ENCODE measurements at regions not wholly inside any gene's neighbourhood (a gene's known extent, or its start where the extent isn't known, plus 50 kb on each side); places are given as distances from the start of the nearest gene placed in this dataset.

- no peak for DNase-seq (ENCODE audit: low read depth in 2 of 2, low spot score in 1 of 2)
These were observed 348.7 kb downstream of the SMOC2 start for GRCh38 chr6:168789699-168790098.

GRCh38 chr6:168785720-168786511 is 344.9 kb downstream of the SMOC2 start:
- DNase-seq (ENCODE audit: low read depth in 2 of 2, low spot score in 1 of 2): no peak

- DNase-seq (ENCODE audit: low read depth in 2 of 2, low spot score in 1 of 2): no peak
These were observed 343.4 kb downstream of the SMOC2 start for GRCh38 chr6:168784426-168784825.

- DNase-seq (ENCODE audit: low read depth in 2 of 2, low spot score in 1 of 2): no peak
These were observed 342.7 kb downstream of the SMOC2 start for GRCh38 chr6:168783720-168784119.

- no peak for DNase-seq (ENCODE audit: low read depth in 2 of 2, low spot score in 1 of 2)
These were observed 341.3 kb downstream of the SMOC2 start for GRCh38 chr6:168782187-168782751.

- no peak for DNase-seq (ENCODE audit: low read depth in 2 of 2, low spot score in 1 of 2)
These were observed 337.2 kb downstream of the SMOC2 start for GRCh38 chr6:168778201-168778600.

- DNase-seq (ENCODE audit: low read depth in 2 of 2, low spot score in 1 of 2): no peak
These were observed 333.4 kb downstream of the SMOC2 start for GRCh38 chr6:168774381-168774780.

GRCh38 chr6:168773788-168774187 is 332.8 kb downstream of the SMOC2 start:
- DNase-seq (ENCODE audit: low read depth in 2 of 2, low spot score in 1 of 2): no peak

- DNase-seq (ENCODE audit: low read depth in 2 of 2, low spot score in 1 of 2): no peak
These were observed 324.8 kb downstream of the SMOC2 start for GRCh38 chr6:168765752-168766151.

GRCh38 chr6:168756009-168756634 is 315.1 kb downstream of the SMOC2 start:
- DNase-seq (ENCODE audit: low read depth in 2 of 2, low spot score in 1 of 2): no peak

GRCh38 chr6:168746643-168747042 is 305.7 kb downstream of the SMOC2 start:
- DNase-seq (ENCODE audit: low read depth in 2 of 2, low spot score in 1 of 2): no peak

- DNase-seq (ENCODE audit: low read depth in 2 of 2, low spot score in 1 of 2): no peak
These were observed 305.0 kb downstream of the SMOC2 start for GRCh38 chr6:168746013-168746412.

- no peak for DNase-seq (ENCODE audit: low read depth in 2 of 2, low spot score in 1 of 2)
These were observed 303.9 kb downstream of the SMOC2 start for GRCh38 chr6:168744861-168745260.

GRCh38 chr6:168741942-168742782 is 301.2 kb downstream of the SMOC2 start:
- no peak for DNase-seq (ENCODE audit: low read depth in 2 of 2, low spot score in 1 of 2)

- no peak for DNase-seq (ENCODE audit: low read depth in 2 of 2, low spot score in 1 of 2)
These were observed 300.3 kb downstream of the SMOC2 start for GRCh38 chr6:168741305-168741704.

- no peak for DNase-seq (ENCODE audit: low read depth in 2 of 2, low spot score in 1 of 2)
These were observed 298.4 kb downstream of the SMOC2 start for GRCh38 chr6:168739381-168739780.

- DNase-seq (ENCODE audit: low read depth in 2 of 2, low spot score in 1 of 2): no peak
These were observed 296.5 kb downstream of the SMOC2 start for GRCh38 chr6:168737481-168737880.

- DNase-seq (ENCODE audit: low read depth in 2 of 2, low spot score in 1 of 2): no peak
These were observed 296.0 kb downstream of the SMOC2 start for GRCh38 chr6:168737014-168737413.

- no peak for DNase-seq (ENCODE audit: low read depth in 2 of 2, low spot score in 1 of 2)
These were observed 295.1 kb downstream of the SMOC2 start for GRCh38 chr6:168736039-168736438.

GRCh38 chr6:168735268-168735949 is 294.4 kb downstream of the SMOC2 start:
- no peak for DNase-seq (ENCODE audit: low read depth in 2 of 2, low spot score in 1 of 2)

GRCh38 chr6:168734523-168734922 is 293.5 kb downstream of the SMOC2 start:
- DNase-seq (ENCODE audit: low read depth in 2 of 2, low spot score in 1 of 2): no peak

Measured in stimulated activated CD8-positive, alpha-beta memory T cell treated with anti-CD3 and anti-CD28 coated beads, Interleukin-4, amount 100 ng/mL, for 4 hours (primary cell).